CD14-positive monocyte (primary cell): ENCODE measurements at regions not wholly inside any gene's neighbourhood (a gene's known extent, or its start where the extent isn't known, plus 50 kb on each side); places are given as distances from the start of the nearest gene placed in this dataset.

Source experiments
- DNase-seq, 3 donors: peaks; one replicate each; pipeline ENCODE4 v3.0.0-alpha.2; 2011 to 2022
- H2AFZ ChIP-seq: 2 replicates; pipeline ENCODE4 v1.6.0; 2012; ENCODE audit warnings: mild to moderate bottlenecking, low read depth, low read length, inconsistent platforms; ENCODE audit not compliant: insufficient read depth, poor library complexity, severe bottlenecking
- H3K27ac ChIP-seq, 2 donors: 1 replicate in 1 of 2; 2 replicates in 1 of 2; pipeline ENCODE4 v1.5.1; 2012 to 2013; ENCODE audit warnings: low read length in 2 of 2, control low read depth in 1 of 2, inconsistent platforms in 1 of 2, low read depth in 1 of 2, mild to moderate bottlenecking in 1 of 2
- H3K27me3 ChIP-seq, 2 donors: one replicate each; pipeline versions ENCODE4 v1.6.0 to v1.6.1; 2011 to 2013; ENCODE audit warnings: low read length in 2 of 2; ENCODE audit not compliant: control insufficient read depth in 2 of 2, insufficient read depth in 2 of 2
- H3K36me3 ChIP-seq, 2 donors: replicated peaks in 1 of 2; 1 replicate in 1 of 2; 2 replicates in 1 of 2; pipeline versions ENCODE4 v1.5.1 to v1.6.1; 2012 to 2013; ENCODE audit warnings: low read length in 2 of 2, control low read depth in 1 of 2, inconsistent platforms in 1 of 2, mild to moderate bottlenecking in 1 of 2; ENCODE audit not compliant: insufficient read depth in 2 of 2, control insufficient read depth in 1 of 2
- H3K4me1 ChIP-seq, 2 donors: 1 replicate in 1 of 2; 2 replicates in 1 of 2; pipeline versions ENCODE4 v1.5.1 to v1.6.1; 2012 to 2013; ENCODE audit warnings: low read length in 2 of 2, control low read depth in 1 of 2, inconsistent platforms in 1 of 2, mild to moderate bottlenecking in 1 of 2, moderate library complexity in 1 of 2; ENCODE audit not compliant: insufficient read depth in 2 of 2, control insufficient read depth in 1 of 2
- H3K4me2 ChIP-seq: replicated peaks from 2 replicates; pipeline ENCODE3; 2012; ENCODE audit warnings: low read length, moderate library complexity, mild to moderate bottlenecking; ENCODE audit not compliant: poor library complexity, severe bottlenecking; ENCODE audit errors: extremely low read depth
- H3K4me3 ChIP-seq, 3 experiments: fragments of 200-600 bp in 1 of 3; sonication (generic) in 1 of 3; replicated peaks in 1 of 3; 1 replicate in 2 of 3; 2 replicates in 1 of 3; pipeline ENCODE4 v1.5.1; 2011 to 2013; ENCODE audit warnings: low read length in 3 of 3, mild to moderate bottlenecking in 3 of 3, control low read depth in 2 of 3, low read depth in 2 of 3, inconsistent platforms in 1 of 3, moderate library complexity in 1 of 3
- H3K79me2 ChIP-seq: 2 replicates; pipeline ENCODE4 v1.6.0; 2012; ENCODE audit warnings: mild to moderate bottlenecking, control low read depth, inconsistent platforms, low read length, moderate library complexity; ENCODE audit not compliant: insufficient read depth
- H3K9ac ChIP-seq: 2 replicates; pipeline ENCODE4 v1.6.0; 2017; ENCODE audit warnings: low read length, mild to moderate bottlenecking; ENCODE audit not compliant: insufficient read depth, poor library complexity, severe bottlenecking
- H3K9me3 ChIP-seq, 2 donors: replicated peaks in 1 of 2; 1 replicate in 1 of 2; 2 replicates in 1 of 2; pipeline versions ENCODE4 v1.5.1 to v1.6.1; 2012 to 2013; ENCODE audit warnings: low read length in 2 of 2, control low read depth in 1 of 2; ENCODE audit not compliant: control insufficient read depth in 1 of 2, insufficient read depth in 1 of 2
- H4K20me1 ChIP-seq: 2 replicates; pipeline ENCODE4 v1.6.0; 2012; ENCODE audit warnings: mild to moderate bottlenecking, low read length, control low read depth, moderate library complexity; ENCODE audit not compliant: insufficient read depth
- H3K27ac Mint-ChIP-seq, 7 donors: one replicate each; pipeline ENCODE4 v1.8.0; 2020; ENCODE audit warnings: mild to moderate bottlenecking in 7 of 7, mixed read lengths in 7 of 7, moderate library complexity in 6 of 7, inconsistent platforms in 2 of 7
- H3K27me3 Mint-ChIP-seq, 3 donors: one replicate each; pipeline ENCODE4 v1.8.0; 2021 to 2022; ENCODE audit warnings: low read depth in 3 of 3, mild to moderate bottlenecking in 3 of 3, mixed read lengths in 3 of 3, moderate library complexity in 3 of 3, inconsistent platforms in 1 of 3
- H3K36me3 Mint-ChIP-seq, 2 donors: one replicate each; pipeline ENCODE4 v1.8.0; 2020; ENCODE audit warnings: mixed read lengths in 2 of 2, inconsistent platforms in 1 of 2, mild to moderate bottlenecking in 1 of 2
- H3K4me1 Mint-ChIP-seq: one replicate; pipeline ENCODE4 v1.8.0; 2020; ENCODE audit warnings: mild to moderate bottlenecking, mixed read lengths
- H3K4me3 Mint-ChIP-seq, 2 donors: one replicate each; pipeline ENCODE4 v1.8.0; 2020; ENCODE audit warnings: mild to moderate bottlenecking in 2 of 2, mixed read lengths in 2 of 2, moderate library complexity in 1 of 2
- H3K9me3 Mint-ChIP-seq, 7 donors: one replicate each; pipeline ENCODE4 v1.8.0; 2020 to 2022; ENCODE audit warnings: mixed read lengths in 7 of 7, mild to moderate bottlenecking in 6 of 7, moderate library complexity in 6 of 7, inconsistent platforms in 2 of 7
- WGBS: methylation state at CpG from one replicate; pipeline ENCODE4 v1.1.5; 2013; ENCODE audit warnings: missing lambda C conversion rate; ENCODE audit not compliant: insufficient coverage; 5-methylcytosine and 5-hydroxymethylcytosine counted together
- intact Hi-C, 2 donors: fragments of 100-400 bp; cut with micrococcal nuclease; formaldehyde crosslinking; loops; one replicate each; pipeline versions ENCODE4 v1.15.0 to v1.15.1; 2023
- TF ChIP-seq, protein P1 (sequence below): fragments of 200-600 bp; IDR thresholded peaks from one replicate; pipeline ENCODE4 v1.8.0; 2022; ENCODE audit warnings: antibody characterized with exemption, mild to moderate bottlenecking

DNA sequence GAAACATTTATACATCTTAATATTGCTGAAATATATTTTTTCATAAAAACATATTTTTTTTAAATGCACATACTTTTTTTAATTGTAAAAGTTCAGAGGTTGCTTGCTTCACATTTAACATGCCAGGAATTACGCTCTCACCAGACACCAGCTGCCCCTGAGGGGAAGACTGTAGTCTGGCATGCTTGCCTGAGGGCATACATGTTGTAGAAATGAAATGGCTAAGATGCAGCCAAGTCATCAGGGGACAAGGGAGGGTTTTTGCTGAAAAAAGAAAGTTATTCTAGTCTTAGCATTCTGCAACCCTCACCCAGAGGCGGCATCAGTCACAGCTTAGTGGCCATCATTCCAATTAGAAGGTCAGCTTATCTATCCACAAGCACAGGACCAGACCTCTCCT, 426.7 kb upstream of the FTMT start:
- Histone ChIP-seq H3K79me2 (no peaks in the 10 kb centered on the region), H3K4me1 (no peaks in the 10 kb centered on the region), H2AFZ (no peak overlapping the region), H3K27ac (no peak overlapping the region), H3K4me2 (no peak overlapping the region), H3K36me3 (no peaks in the 10 kb centered on the region), H3K4me3 (no peak overlapping the region), H3K9me3 (peaks cover 4 to 7% of the 10 kb centered on the region in 2 donors), H3K27me3 (no peaks in the 10 kb centered on the region), H3K9ac (no peak overlapping the region), H4K20me1 (no peaks in the 10 kb centered on the region)
- no CpG with 5 or more reads among the region's 2 CpGs for WGBS
- H3K27me3 Mint-ChIP-seq = peaks cover 0 to under 1% (median 0%) of the 10 kb centered on the region in 3 donors
- DNase-seq = no peak
- TF ChIP-seq, protein P1, sequence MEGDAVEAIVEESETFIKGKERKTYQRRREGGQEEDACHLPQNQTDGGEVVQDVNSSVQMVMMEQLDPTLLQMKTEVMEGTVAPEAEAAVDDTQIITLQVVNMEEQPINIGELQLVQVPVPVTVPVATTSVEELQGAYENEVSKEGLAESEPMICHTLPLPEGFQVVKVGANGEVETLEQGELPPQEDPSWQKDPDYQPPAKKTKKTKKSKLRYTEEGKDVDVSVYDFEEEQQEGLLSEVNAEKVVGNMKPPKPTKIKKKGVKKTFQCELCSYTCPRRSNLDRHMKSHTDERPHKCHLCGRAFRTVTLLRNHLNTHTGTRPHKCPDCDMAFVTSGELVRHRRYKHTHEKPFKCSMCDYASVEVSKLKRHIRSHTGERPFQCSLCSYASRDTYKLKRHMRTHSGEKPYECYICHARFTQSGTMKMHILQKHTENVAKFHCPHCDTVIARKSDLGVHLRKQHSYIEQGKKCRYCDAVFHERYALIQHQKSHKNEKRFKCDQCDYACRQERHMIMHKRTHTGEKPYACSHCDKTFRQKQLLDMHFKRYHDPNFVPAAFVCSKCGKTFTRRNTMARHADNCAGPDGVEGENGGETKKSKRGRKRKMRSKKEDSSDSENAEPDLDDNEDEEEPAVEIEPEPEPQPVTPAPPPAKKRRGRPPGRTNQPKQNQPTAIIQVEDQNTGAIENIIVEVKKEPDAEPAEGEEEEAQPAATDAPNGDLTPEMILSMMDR = no peak
- H3K36me3 Mint-ChIP-seq = no peaks in the 10 kb centered on the region
- H3K9me3 Mint-ChIP-seq = peaks cover 0 to 7% (median 2%) of the 10 kb centered on the region in 7 donors
- H3K4me1 Mint-ChIP-seq = no peaks in the 10 kb centered on the region
- no peak overlapping the region for H3K4me3 Mint-ChIP-seq
- H3K27ac Mint-ChIP-seq = no peak overlapping the region
- intact Hi-C loops = no loop called here

DNA sequence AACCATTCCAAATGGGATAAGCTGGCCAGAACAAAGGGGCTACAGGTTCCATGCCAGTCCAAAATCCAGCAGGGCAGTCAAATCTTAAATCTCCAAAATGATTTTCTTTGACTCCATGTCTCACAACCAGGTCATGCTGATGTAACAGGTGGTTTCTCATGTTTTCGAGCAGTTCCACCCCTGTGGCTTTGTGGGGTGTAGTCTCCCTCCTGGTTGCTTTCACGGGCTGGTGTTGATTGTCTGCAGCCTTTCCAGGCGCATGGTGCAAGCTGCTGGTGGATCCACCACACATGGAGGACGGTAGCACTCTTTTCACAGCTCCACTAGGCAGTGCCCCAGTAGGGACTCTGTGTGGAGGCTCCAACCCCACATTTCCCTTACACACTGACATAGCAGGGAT, 425.5 kb upstream of the FTMT start:
- no peak overlapping the region for H2AFZ ChIP-seq
- no peaks in the 10 kb centered on the region for H3K4me1 Mint-ChIP-seq

More for the DNA sequence above, 425.5 kb upstream of the FTMT start:
- DNase-seq = no peak
- Mint-ChIP-seq H3K36me3 (no peaks in the 10 kb centered on the region), H3K4me3 (no peak overlapping the region), H3K9me3 (peaks cover 0 to 6% (median 2%) of the 10 kb centered on the region in 7 donors), H3K27me3 (no peaks in the 10 kb centered on the region), H3K27ac (no peak overlapping the region)
- H3K79me2 ChIP-seq = no peaks in the 10 kb centered on the region
- H3K4me3 ChIP-seq = no peak overlapping the region
- no peak overlapping the region for H3K4me2 ChIP-seq
- TF ChIP-seq, protein P1 = no peak
- no peak overlapping the region for H3K27ac ChIP-seq
- H3K27me3 ChIP-seq = no peaks in the 10 kb centered on the region
- H3K9me3 ChIP-seq = peaks cover 4 to 7% of the 10 kb centered on the region in 2 donors
- H3K4me1 ChIP-seq = no peaks in the 10 kb centered on the region
- H3K9ac ChIP-seq = no peak overlapping the region
- H3K36me3 ChIP-seq = no peaks in the 10 kb centered on the region
- no peaks in the 10 kb centered on the region for H4K20me1 ChIP-seq
- intact Hi-C loops = no loop called here
- WGBS = 85% methylated on average over 4 of the region's 4 CpGs
